ENCODE measurements at regions not wholly inside any gene's neighbourhood (a gene's known extent, or its start where the extent isn't known, plus 50 kb on each side); places are given as distances from the start of the nearest gene placed in this dataset.

DNA sequence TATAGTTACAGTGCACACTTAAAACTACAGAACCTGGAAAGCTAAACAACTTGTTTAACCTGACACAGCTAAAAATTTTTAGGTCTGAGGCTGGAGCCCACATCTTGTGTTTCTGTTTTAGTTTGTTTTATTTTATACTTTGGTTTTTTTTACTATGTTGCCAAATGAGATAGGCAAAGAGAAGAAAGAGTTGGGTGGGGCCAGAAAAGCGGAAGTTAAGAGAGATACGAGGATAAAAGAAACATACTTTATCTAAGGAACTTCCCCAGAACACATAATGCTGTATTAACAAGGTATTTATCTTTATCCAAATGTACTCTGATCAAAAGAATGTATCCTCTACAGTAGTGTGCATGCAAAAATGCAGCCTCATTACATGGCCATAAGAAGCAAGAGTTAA is 1145.7 kb downstream of the EPHA3 start:
- ATAC-seq = no peak
- peaks cover 3% of the 10 kb centered on the region for H3K9me3 Mint-ChIP-seq
- H3K27me3 Mint-ChIP-seq = no peaks in the 10 kb centered on the region
- H3K36me3 Mint-ChIP-seq = no peaks in the 10 kb centered on the region
- H3K4me3 Mint-ChIP-seq = no peak overlapping the region
- no peaks in the 10 kb centered on the region for H3K4me1 Mint-ChIP-seq
- no peak overlapping the region for H3K27ac Mint-ChIP-seq

DNA sequence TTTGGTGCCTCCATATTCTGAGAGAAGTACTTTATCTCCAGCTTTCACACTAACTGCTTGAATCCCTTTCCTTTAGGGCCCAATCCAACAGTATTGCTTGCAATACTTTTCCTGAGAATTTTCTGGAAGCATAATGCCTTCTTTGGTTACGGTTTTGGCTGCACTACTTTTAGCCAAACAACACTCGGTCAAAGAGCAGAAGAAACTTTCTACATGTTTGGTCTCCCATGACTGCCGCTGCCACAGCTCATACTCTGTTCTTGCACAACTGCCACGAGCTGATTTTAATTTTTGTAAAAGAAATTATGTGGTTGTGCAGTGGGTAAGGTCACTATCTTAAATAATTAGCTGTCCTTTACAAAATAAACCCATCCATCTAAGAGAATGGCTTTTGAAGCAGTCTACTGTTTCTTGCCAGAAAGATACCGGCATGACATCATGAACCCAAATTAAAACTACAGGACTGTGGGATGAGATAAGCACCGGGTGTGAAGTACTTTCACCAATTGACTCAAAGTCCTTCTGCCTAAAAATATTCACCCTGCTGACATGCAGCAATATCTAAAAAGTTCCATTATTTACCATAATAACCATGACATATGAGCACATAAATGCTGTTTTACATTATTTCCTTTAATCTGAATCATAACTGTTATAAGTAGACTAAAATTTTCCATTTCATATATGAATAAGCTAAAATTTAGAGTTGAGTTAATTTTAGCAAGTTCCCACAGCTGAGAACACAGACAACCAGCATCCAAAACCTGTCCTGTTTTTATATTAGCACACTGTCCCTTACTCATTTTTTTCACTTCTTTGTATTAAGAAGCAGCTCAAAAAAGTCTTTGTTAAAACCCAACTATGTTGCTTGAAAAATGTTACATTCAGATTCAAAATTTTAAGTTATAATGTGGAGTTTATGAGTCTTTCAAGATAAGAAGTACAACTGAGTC is 1154.3 kb downstream of the EPHA3 start:
- H3K4me1 Mint-ChIP-seq = no peaks in the 10 kb centered on the region
- no peak overlapping the region for H3K4me3 Mint-ChIP-seq
- H3K36me3 Mint-ChIP-seq = no peaks in the 10 kb centered on the region

More for the DNA sequence above, 1154.3 kb downstream of the EPHA3 start:
- Mint-ChIP-seq H3K9me3 (peaks cover 13% of the 10 kb centered on the region), H3K27ac (no peak overlapping the region), H3K27me3 (no peaks in the 10 kb centered on the region)
- no peak for ATAC-seq
